ENCODE measurements at regions not wholly inside any gene's neighbourhood (a gene's known extent, or its start where the extent isn't known, plus 50 kb on each side); places are given as distances from the start of the nearest gene placed in this dataset.
A peak's percentile ranks its signal among the peaks of the same experiment; 100 is the strongest.
"Not testable (repeated sequence)": the region's sequence is repeated elsewhere in the genome, so short reads cannot be mapped to it uniquely, and the experiment has no call there.

GRCh38 chr6:26232940-26233648 is 131.9 kb upstream of the BTN3A2 start:
- no peak for DNase-seq (ENCODE audit: low read depth, low spot score)

GRCh38 chr6:26233649-26234420 is 131.2 kb upstream of the BTN3A2 start:
- no peak for DNase-seq (ENCODE audit: low read depth, low spot score)

- no peak for DNase-seq (ENCODE audit: low read depth, low spot score)
Observed at GRCh38 chr6:26234421-26235301, 130.3 kb upstream of the BTN3A2 start.

GRCh38 chr6:26235302-26235670 is 129.7 kb upstream of the BTN3A2 start:
- no peak for DNase-seq (ENCODE audit: low read depth, low spot score)

GRCh38 chr6:26239415-26239814 is 125.6 kb upstream of the BTN3A2 start:
- DNase-seq (ENCODE audit: low read depth, low spot score), result not testable (repeated sequence)

- DNase-seq (ENCODE audit: low read depth, low spot score), result peak; percentile 75
Observed at GRCh38 chr6:26240157-26241032, 124.6 kb upstream of the BTN3A2 start.

- DNase-seq (ENCODE audit: low read depth, low spot score), result peak; percentile 42
Observed at GRCh38 chr6:26241033-26241895, 123.7 kb upstream of the BTN3A2 start.

GRCh38 chr6:26243132-26243531 is 121.9 kb upstream of the BTN3A2 start:
- no peak for DNase-seq (ENCODE audit: low read depth, low spot score)

GRCh38 chr6:26243752-26244151 is 121.2 kb upstream of the BTN3A2 start:
- no peak for DNase-seq (ENCODE audit: low read depth, low spot score)

- no peak for DNase-seq (ENCODE audit: low read depth, low spot score)
Observed at GRCh38 chr6:26246058-26246457, 118.9 kb upstream of the BTN3A2 start.

- DNase-seq (ENCODE audit: low read depth, low spot score), result no peak
Observed at GRCh38 chr6:26246553-26246952, 118.4 kb upstream of the BTN3A2 start.

GRCh38 chr6:26249707-26249956 is 115.4 kb upstream of the BTN3A2 start:
- no peak for DNase-seq (ENCODE audit: low read depth, low spot score)

- DNase-seq (ENCODE audit: low read depth, low spot score), result peak; percentile 57
Observed at GRCh38 chr6:26249957-26250697, 114.9 kb upstream of the BTN3A2 start.

GRCh38 chr6:26250698-26251044 is 114.3 kb upstream of the BTN3A2 start:
- no peak for DNase-seq (ENCODE audit: low read depth, low spot score)

- DNase-seq (ENCODE audit: low read depth, low spot score), result peak; percentile 64
Observed at GRCh38 chr6:26251354-26252076, 113.5 kb upstream of the BTN3A2 start.

- DNase-seq (ENCODE audit: low read depth, low spot score), result no peak
Observed at GRCh38 chr6:26252077-26252472, 112.9 kb upstream of the BTN3A2 start.

GRCh38 chr6:26254724-26255123 is 110.3 kb upstream of the BTN3A2 start:
- DNase-seq (ENCODE audit: low read depth, low spot score), result no peak

- no peak for DNase-seq (ENCODE audit: low read depth, low spot score)
Observed at GRCh38 chr6:26257272-26257671, 107.7 kb upstream of the BTN3A2 start.

Measured in brain pericyte (primary cell).